ENCODE measurements at regions not wholly inside any gene's neighbourhood (a gene's known extent, or its start where the extent isn't known, plus 50 kb on each side); places are given as distances from the start of the nearest gene placed in this dataset.
"Not testable (repeated sequence)": the region's sequence is repeated elsewhere in the genome, so short reads cannot be mapped to it uniquely, and the experiment has no call there.

DNA sequence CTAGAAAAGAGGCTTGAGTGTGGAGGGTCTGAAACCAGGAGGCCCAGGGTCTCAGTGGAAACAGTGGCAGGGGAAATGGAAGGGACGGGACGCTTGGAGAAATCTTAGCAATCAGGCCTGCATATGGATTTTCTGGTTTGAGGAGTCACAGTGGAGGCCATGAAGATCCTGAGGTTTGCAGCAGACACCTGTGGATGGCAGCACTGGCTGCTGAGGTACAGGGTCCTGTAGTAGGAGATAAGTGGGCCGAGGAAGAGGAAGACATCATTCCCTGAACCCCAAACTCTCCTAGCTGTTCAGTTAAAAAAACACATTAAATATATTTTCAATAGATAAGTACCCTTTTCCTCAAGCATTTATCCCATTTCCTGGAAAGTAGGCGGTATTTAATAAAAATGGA, 208.8 kb upstream of the IGFBP3 start:
- Histone ChIP-seq H3K4me3 (ENCODE audit: low read length) (no peak overlapping the region), H3K36me3 (ENCODE audit: insufficient read depth, low read length) (no peaks in the 10 kb centered on the region), H2AFZ (ENCODE audit: low read depth, low read length) (no peak overlapping the region), H3K4me1 (ENCODE audit: insufficient read depth, low read length) (no peaks in the 10 kb centered on the region), H3K27me3 (ENCODE audit: insufficient read depth, low read length) (no peaks in the 10 kb centered on the region), H3K9me3 (ENCODE audit: low read length) (no peaks in the 10 kb centered on the region)

DNA sequence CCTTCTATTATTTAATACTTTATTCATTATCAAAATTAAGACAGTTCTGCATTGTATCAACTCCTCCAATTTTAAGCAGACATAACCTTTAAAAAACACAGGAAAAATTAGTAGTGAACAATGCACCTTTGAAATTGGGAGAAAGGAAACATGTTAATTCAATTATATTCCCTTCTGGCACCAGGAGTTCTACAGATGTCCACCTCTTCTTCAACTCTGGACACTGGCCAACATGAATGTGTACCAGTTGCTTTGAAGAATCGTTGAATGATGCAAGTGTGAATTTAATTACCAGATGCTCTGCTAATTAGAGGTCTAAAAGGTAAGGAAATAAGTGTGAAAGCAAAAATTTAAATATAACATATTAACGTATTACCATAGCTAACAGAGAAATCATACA, 206.7 kb upstream of the IGFBP3 start:
- Histone ChIP-seq H3K4me1 (ENCODE audit: insufficient read depth, low read length) (no peaks in the 10 kb centered on the region), H3K27me3 (ENCODE audit: insufficient read depth, low read length) (no peaks in the 10 kb centered on the region), H3K4me3 (ENCODE audit: low read length) (no peak overlapping the region), H2AFZ (ENCODE audit: low read depth, low read length) (no peak overlapping the region), H3K36me3 (ENCODE audit: insufficient read depth, low read length) (no peaks in the 10 kb centered on the region), H3K9me3 (ENCODE audit: low read length) (no peaks in the 10 kb centered on the region)

DNA sequence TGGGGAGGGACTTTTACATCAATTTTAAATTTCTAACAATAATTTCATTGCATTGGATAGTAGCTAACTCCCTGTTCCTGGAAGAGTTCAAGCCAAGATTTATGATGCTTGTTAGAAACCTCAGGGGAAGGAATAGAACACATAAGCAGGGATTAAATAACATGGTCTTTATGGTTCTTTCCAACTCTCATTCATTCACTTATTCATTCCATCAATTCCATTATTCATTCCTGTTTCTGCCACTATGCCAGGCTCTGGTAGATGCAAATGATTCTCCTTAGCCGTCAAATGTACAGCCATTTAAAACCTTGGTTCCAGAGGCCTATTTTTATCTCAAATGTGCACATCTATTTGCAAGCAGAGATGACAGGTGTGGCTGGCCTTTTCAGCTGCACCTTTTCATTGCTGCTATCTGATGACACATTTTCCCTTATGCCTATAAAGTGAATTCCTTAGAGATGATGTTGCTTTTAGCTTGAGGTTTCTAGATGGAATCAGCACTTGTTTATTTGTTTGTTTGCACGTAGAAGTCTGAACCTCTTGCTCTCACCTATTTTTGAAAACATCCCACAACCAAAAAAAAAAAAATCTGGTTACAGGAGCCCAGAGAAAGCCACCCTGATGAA, 205.7 kb upstream of the IGFBP3 start:
- Histone ChIP-seq H3K9me3 (ENCODE audit: low read length) (no peaks in the 10 kb centered on the region), H3K4me1 (ENCODE audit: insufficient read depth, low read length) (no peaks in the 10 kb centered on the region), H2AFZ (ENCODE audit: low read depth, low read length) (no peak overlapping the region), H3K27me3 (ENCODE audit: insufficient read depth, low read length) (no peaks in the 10 kb centered on the region), H3K36me3 (ENCODE audit: insufficient read depth, low read length) (no peaks in the 10 kb centered on the region), H3K4me3 (ENCODE audit: low read length) (no peak overlapping the region)

DNA sequence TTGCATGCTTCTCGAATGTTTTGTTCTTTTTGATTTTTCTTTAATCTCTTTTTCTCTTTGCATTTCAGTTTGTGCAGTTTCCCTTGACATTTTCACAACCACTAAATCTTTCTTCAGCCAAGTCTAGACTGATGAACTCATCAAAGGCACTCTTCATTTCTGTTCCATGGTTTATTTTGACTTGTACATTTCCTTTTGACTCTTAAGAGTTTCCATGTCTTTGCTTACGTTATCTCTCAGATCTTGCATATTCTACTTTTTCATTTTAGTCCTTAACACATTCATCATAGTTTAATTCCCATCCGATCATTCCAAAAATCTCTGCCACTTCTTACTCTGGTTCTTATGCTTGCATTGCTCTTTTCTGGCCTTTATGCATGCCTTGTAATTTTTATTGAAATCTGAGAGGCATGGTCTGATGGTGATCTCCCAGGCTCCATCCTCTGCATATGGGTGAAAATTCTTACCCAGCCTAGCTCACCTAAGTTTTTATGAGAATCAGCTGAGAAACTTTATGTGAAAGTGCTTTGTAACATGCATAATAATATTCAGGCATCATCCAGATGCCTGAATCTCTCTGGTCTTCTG, 202.8 kb upstream of the IGFBP3 start:
- Histone ChIP-seq H3K27me3 (ENCODE audit: insufficient read depth, low read length) (no peaks in the 10 kb centered on the region), H3K4me3 (ENCODE audit: low read length) (no peak overlapping the region), H3K36me3 (ENCODE audit: insufficient read depth, low read length) (no peaks in the 10 kb centered on the region), H3K4me1 (ENCODE audit: insufficient read depth, low read length) (no peaks in the 10 kb centered on the region), H2AFZ (ENCODE audit: low read depth, low read length) (no peak overlapping the region), H3K9me3 (ENCODE audit: low read length) (no peaks in the 10 kb centered on the region)

DNA sequence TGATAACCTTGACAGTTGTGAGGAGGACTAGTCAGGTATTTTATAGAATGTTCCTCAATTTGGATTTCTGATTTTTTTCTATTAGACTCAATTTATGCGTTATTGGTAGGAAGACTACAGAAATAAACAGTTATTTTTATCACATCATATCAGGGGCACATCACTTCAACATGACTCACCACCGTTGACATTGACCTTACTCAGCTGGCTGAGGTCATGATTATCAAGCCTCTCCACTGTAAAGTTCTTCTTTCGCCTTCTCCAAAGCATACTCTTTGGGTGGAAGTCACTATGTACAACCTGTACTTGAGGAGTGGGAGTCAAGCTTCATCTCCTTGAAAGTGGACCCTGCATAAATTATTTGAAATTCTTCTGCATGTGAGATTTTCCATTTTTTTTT, 194.3 kb upstream of the IGFBP3 start:
- Histone ChIP-seq H2AFZ (ENCODE audit: low read depth, low read length) (no peak overlapping the region), H3K4me3 (ENCODE audit: low read length) (no peak overlapping the region), H3K27me3 (ENCODE audit: insufficient read depth, low read length) (no peaks in the 10 kb centered on the region), H3K36me3 (ENCODE audit: insufficient read depth, low read length) (no peaks in the 10 kb centered on the region), H3K4me1 (ENCODE audit: insufficient read depth, low read length) (no peaks in the 10 kb centered on the region), H3K9me3 (ENCODE audit: low read length) (no peaks in the 10 kb centered on the region)

DNA sequence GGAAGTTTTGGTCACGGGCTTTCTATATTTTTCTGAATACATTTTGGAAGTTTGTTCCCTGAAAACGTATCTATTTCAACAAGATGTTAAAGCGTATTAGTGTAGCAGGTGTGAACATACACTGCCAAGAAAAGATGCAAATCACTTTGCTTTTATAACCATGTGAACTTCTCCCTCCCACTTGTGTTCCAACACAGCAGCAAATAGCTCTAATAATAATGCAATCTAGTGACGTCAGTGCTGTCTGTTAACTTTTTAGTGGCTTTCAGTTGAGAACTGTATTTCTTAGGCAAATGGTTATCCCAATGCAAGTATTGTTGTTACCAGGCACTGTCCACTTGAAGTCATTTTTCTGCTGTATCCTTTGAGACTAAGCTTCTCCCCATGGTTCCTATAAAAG, 188.4 kb upstream of the IGFBP3 start:
- no peak overlapping the region for H2AFZ ChIP-seq (ENCODE audit: low read depth, low read length)
- H3K4me1 ChIP-seq (ENCODE audit: insufficient read depth, low read length): no peaks in the 10 kb centered on the region
- no peaks in the 10 kb centered on the region for H3K9me3 ChIP-seq (ENCODE audit: low read length)
- no peaks in the 10 kb centered on the region for H3K36me3 ChIP-seq (ENCODE audit: insufficient read depth, low read length)
- H3K27me3 ChIP-seq (ENCODE audit: insufficient read depth, low read length): no peaks in the 10 kb centered on the region
- no peak overlapping the region for H3K4me3 ChIP-seq (ENCODE audit: low read length)

DNA sequence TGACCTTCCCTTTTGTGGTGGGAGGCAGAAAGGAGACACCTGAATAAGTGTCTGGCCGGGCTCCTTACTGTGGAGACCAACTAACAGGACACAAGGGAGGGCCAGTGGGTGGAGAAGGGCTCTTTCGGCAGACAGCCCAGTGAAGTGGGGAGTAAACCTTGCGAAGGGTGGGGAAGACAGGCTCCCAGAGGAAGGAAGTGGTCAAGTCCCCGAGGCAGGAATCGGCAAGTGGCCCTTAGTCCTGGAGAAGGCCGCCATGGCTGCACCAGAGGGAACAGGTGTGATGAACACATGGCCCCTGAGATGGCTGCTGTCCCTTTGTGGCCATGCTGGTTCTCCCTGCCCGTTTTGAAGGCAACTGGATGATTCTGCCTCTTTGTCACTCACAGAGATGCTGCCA, 187.2 kb upstream of the IGFBP3 start:
- Histone ChIP-seq H3K27me3 (ENCODE audit: insufficient read depth, low read length) (no peaks in the 10 kb centered on the region), H2AFZ (ENCODE audit: low read depth, low read length) (no peak overlapping the region), H3K4me3 (ENCODE audit: low read length) (no peak overlapping the region), H3K36me3 (ENCODE audit: insufficient read depth, low read length) (no peaks in the 10 kb centered on the region), H3K4me1 (ENCODE audit: insufficient read depth, low read length) (no peaks in the 10 kb centered on the region), H3K9me3 (ENCODE audit: low read length) (no peaks in the 10 kb centered on the region)

DNA sequence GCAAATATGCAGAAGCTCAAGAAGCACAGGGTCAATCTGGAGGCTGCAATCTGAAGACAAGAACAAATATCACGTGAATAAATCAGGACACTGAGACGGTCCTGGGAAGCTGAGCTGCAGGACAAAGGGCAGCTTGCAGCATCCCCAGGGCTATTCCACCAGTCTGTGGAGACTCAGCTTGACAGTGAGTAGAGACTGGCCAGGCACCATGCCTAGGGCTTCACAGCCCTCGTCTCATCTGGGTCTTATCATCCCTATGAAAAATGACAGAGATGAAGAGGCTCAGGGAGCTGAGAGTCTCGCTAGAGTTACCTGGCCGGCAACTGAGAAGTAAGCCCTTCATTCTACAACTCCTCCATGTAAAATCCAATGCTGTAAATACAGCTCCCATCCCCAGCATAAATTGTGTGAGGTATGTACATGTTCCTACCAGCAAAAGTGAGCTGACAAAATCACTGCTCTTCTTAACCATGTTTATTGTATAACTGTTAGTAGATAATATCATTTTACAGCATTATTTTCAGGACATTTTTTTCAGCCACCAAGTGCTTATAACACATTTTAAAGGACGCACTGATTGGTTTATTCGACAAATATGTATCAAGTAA, 186.6 kb upstream of the IGFBP3 start:
- Histone ChIP-seq H3K36me3 (ENCODE audit: insufficient read depth, low read length) (no peaks in the 10 kb centered on the region), H3K4me3 (ENCODE audit: low read length) (no peak overlapping the region), H3K4me1 (ENCODE audit: insufficient read depth, low read length) (no peaks in the 10 kb centered on the region), H2AFZ (ENCODE audit: low read depth, low read length) (no peak overlapping the region), H3K27me3 (ENCODE audit: insufficient read depth, low read length) (no peaks in the 10 kb centered on the region), H3K9me3 (ENCODE audit: low read length) (no peaks in the 10 kb centered on the region)

DNA sequence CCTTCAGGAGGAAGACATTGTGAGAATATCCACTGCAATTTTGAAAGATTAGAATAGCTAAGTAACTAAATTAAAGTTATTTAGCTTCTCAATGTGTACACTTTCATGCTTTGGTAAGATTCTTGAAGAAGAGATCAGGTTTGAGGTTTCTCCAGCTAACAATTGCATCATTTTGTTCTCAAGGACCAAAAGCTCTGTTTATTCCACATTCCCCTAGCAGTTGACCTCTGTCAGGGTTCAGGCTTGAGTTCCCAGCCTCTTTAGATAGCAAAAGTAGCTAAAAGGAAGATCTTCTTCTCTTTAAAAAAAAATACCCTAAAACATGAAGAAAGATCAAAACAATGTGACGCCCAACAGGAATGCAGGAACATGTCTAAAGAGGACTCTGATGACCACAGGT, 179.4 kb upstream of the IGFBP3 start:
- no peaks in the 10 kb centered on the region for H3K4me1 ChIP-seq (ENCODE audit: insufficient read depth, low read length)
- no peaks in the 10 kb centered on the region for H3K27me3 ChIP-seq (ENCODE audit: insufficient read depth, low read length)
- H3K4me3 ChIP-seq (ENCODE audit: low read length): no peak overlapping the region
- H3K36me3 ChIP-seq (ENCODE audit: insufficient read depth, low read length): no peaks in the 10 kb centered on the region
- H2AFZ ChIP-seq (ENCODE audit: low read depth, low read length): no peak overlapping the region
- H3K9me3 ChIP-seq (ENCODE audit: low read length): no peaks in the 10 kb centered on the region

DNA sequence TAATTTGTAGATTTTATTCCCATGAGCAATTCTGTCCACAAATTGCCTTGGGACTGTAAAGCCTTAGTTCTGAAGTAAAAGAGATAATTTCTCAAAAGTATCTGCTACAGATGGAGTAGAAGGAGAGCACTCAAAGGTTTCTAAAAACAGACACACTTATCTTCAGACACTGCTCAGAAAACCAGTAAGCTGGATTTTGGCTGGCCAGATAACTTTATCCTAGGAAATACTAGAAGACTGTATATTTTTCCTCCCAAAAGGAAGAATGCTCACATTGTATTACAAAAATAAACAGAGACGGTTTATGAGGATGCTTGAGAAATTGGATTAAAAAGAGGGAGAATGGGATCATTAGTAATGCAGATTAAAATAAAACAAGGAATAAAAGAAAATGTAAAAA, 178.0 kb upstream of the IGFBP3 start:
- Histone ChIP-seq H3K27me3 (ENCODE audit: insufficient read depth, low read length) (no peaks in the 10 kb centered on the region), H3K4me1 (ENCODE audit: insufficient read depth, low read length) (no peaks in the 10 kb centered on the region), H3K36me3 (ENCODE audit: insufficient read depth, low read length) (no peaks in the 10 kb centered on the region), H3K4me3 (ENCODE audit: low read length) (no peak overlapping the region), H3K9me3 (ENCODE audit: low read length) (no peaks in the 10 kb centered on the region), H2AFZ (ENCODE audit: low read depth, low read length) (no peak overlapping the region)

DNA sequence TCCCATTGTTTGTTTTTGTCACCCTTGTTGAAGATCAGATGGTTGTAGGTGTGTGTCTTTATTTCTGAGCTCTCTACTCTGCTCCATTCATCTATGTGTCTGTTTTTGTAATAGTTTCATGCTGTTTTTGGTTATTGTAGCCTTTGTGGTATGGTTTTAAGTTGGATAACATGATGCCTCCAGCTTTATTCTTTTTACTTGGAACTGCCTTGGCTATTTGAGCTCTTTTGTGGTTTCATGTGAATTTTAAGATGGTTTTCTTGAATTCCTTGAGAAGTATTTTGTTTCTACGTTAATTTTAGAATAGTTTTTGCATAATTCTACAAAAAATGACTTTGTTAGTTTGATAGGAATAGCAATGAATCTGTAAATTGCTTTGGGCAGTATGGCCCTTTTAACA, 170.0 kb upstream of the IGFBP3 start:
- no peak overlapping the region for H3K4me3 ChIP-seq (ENCODE audit: low read length)
- H2AFZ ChIP-seq (ENCODE audit: low read depth, low read length): no peak overlapping the region
- no peaks in the 10 kb centered on the region for H3K36me3 ChIP-seq (ENCODE audit: insufficient read depth, low read length)
- H3K4me1 ChIP-seq (ENCODE audit: insufficient read depth, low read length): peaks cover 4% of the 10 kb centered on the region
- no peaks in the 10 kb centered on the region for H3K9me3 ChIP-seq (ENCODE audit: low read length)
- no peaks in the 10 kb centered on the region for H3K27me3 ChIP-seq (ENCODE audit: insufficient read depth, low read length)

DNA sequence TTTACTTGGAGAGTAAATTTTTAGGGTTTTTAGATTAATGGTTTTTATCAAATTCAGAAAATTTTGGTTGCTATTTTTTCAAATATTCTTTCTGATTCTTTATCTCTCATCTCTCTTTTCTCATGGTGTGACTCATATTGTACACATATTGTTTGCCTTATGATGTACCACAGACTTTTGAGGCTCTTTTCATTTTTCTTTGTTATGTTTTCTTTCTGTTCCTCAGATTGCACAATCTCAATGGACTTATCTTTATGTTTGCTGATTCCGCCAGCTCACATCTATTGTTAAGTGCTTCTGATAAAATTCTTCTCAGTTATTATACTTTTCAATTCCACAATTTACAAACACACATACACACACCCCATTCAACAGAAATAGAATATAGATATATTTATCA, 168.2 kb upstream of the IGFBP3 start:
- no peaks in the 10 kb centered on the region for H3K36me3 ChIP-seq (ENCODE audit: insufficient read depth, low read length)
- no peak overlapping the region for H3K4me3 ChIP-seq (ENCODE audit: low read length)
- H2AFZ ChIP-seq (ENCODE audit: low read depth, low read length): no peak overlapping the region
- H3K9me3 ChIP-seq (ENCODE audit: low read length): no peaks in the 10 kb centered on the region
- peaks cover 4% of the 10 kb centered on the region for H3K4me1 ChIP-seq (ENCODE audit: insufficient read depth, low read length)
- H3K27me3 ChIP-seq (ENCODE audit: insufficient read depth, low read length): no peaks in the 10 kb centered on the region

DNA sequence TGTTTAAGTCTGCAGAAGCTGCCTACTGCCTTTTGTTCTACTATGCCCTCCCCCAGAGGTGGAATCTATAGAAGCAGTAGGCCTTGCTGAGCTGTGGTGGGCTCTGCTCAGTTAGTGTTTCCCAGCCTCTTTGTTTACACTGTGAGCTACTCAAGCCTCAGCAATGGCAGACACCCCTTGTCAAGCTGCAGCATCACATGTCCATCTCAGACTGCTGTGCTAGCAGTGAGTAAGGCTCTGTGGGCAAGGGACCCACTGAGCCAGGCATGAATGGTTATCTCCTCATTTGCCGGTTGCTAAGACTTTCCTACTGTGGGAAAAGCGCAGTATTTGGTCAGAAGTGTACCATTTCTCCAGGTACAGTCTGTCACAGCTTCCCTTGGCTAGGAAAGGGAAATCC, 167.4 kb upstream of the IGFBP3 start:
- H3K9me3 ChIP-seq (ENCODE audit: low read length); H3K4me3 ChIP-seq (ENCODE audit: low read length); H3K27me3 ChIP-seq (ENCODE audit: insufficient read depth, low read length); H3K36me3 ChIP-seq (ENCODE audit: insufficient read depth, low read length); H3K4me1 ChIP-seq (ENCODE audit: insufficient read depth, low read length): not testable (repeated sequence)
- peak overlapping the region; percentile 44 for H2AFZ ChIP-seq (ENCODE audit: low read depth, low read length)

All from neuron (in vitro differentiated cells).